K562 (cell line): ENCODE measurements at regions not wholly inside any gene's neighbourhood (a gene's known extent, or its start where the extent isn't known, plus 50 kb on each side); places are given as distances from the start of the nearest gene placed in this dataset.

Experiments used
- ATAC-seq: fragments of 200-7000 bp; cut with Tn5 transposase; 3 replicates; pipeline ENCODE4 v1.9.1; 2020; ENCODE audit warnings: moderate library complexity
- BruUV-seq: library from RNA; stranded (reverse); fragments of 400-500 nt; replicated peaks from 2 replicates; lab custom pipeline; 2021; lab: Mats Ljungman, UMichigan
- CTCF ChIA-PET: fragments of 300-600 bp; formaldehyde crosslinking; extraction: SDS; loops from one replicate; lab custom pipeline; 2021; ENCODE audit warnings: low intra/inter-chr PET ratio; lab: Yijun Ruan, JAX
- POLR2A ChIA-PET: fragments of 300-600, 350-650 bp; sonication (Branson Sonifier 250); formaldehyde crosslinking; extraction: SDS; loops from one replicate; lab custom pipeline; 2021; ENCODE audit warnings: antibody characterized with exemption, inconsistent platforms; lab: Yijun Ruan, JAX
- DNase-seq, 4 experiments: peaks; one replicate each; pipeline versions ENCODE4 v3.0.0 to v3.0.0-alpha.2; 2011 to 2018; ENCODE audit warnings: low spot score in 3 of 4, mixed read lengths in 3 of 4; ENCODE audit errors: extremely low read depth in 1 of 4
- FAIRE-seq: peaks from 2 replicates; lab custom pipeline; 2011; peaks lifted over from hg19 to GRCh38; lab: Jason Lieb, UNC
- H2AFZ ChIP-seq: 2 replicates; pipeline ENCODE4 v1.6.0; 2011; ENCODE audit warnings: low read depth, low read length, control low read depth, inconsistent platforms
- H3K27ac ChIP-seq: fragments of 200-600 bp; 3 replicates; pipeline ENCODE4 v1.8.0; 2011; ENCODE audit warnings: low read depth, mild to moderate bottlenecking, control low read depth, inconsistent platforms, low read length, moderate library complexity, mixed read lengths; ENCODE audit errors: extremely low read depth
- H3K27me3 ChIP-seq, 2 experiments: fragments of 300-600 bp in 1 of 2; 2 replicates in 1 of 2; 3 replicates in 1 of 2; pipeline versions ENCODE4 v1.6.0 to v1.8.0; 2011; ENCODE audit warnings: inconsistent platforms in 2 of 2, low read length in 2 of 2, mild to moderate bottlenecking in 1 of 2, mixed read lengths in 1 of 2, moderate library complexity in 1 of 2; ENCODE audit not compliant: control insufficient read depth in 2 of 2, insufficient read depth in 2 of 2
- H3K36me3 ChIP-seq: fragments of 300-600 bp; 3 replicates; pipeline ENCODE4 v1.8.0; 2011; ENCODE audit warnings: mild to moderate bottlenecking, low read length, inconsistent platforms; ENCODE audit not compliant: control insufficient read depth, insufficient read depth
- H3K4me1 ChIP-seq, 2 experiments: fragments of 200-600 bp in 1 of 2; replicated peaks in 1 of 2; 2 replicates in 1 of 2; 3 replicates in 1 of 2; pipeline versions ENCODE4 v1.5.1 to v1.8.0; 2011; ENCODE audit warnings: inconsistent platforms in 2 of 2, low read length in 2 of 2, mild to moderate bottlenecking in 1 of 2, mixed read lengths in 1 of 2, moderate library complexity in 1 of 2; ENCODE audit not compliant: control insufficient read depth in 2 of 2, insufficient read depth in 2 of 2
- H3K4me2 ChIP-seq: 2 replicates; pipeline ENCODE4 v1.6.1; 2011; ENCODE audit warnings: low read length, control low read depth, inconsistent platforms, mixed read lengths; ENCODE audit not compliant: insufficient read depth
- H3K4me3 ChIP-seq: fragments of 200-600 bp; sonication (generic), shearing (Covaris generic); 2 replicates; pipeline ENCODE4 v1.5.1; 2016; ENCODE audit warnings: control low read depth, inconsistent platforms
- H3K79me2 ChIP-seq: fragments of 200-600 bp; 3 replicates; pipeline ENCODE4 v1.8.0; 2011; ENCODE audit warnings: low read length, inconsistent platforms; ENCODE audit not compliant: control insufficient read depth, insufficient read depth
- H3K9ac ChIP-seq, 2 experiments: 2 replicates each; pipeline versions ENCODE4 v1.6.0 to v1.6.1; 2011; ENCODE audit warnings: low read depth in 2 of 2, low read length in 2 of 2, control low read depth in 1 of 2, inconsistent platforms in 1 of 2, mild to moderate bottlenecking in 1 of 2, mixed read lengths in 1 of 2; ENCODE audit not compliant: insufficient read depth in 1 of 2
- H3K9me1 ChIP-seq: one replicate; pipeline ENCODE4 v1.6.0; 2011; ENCODE audit warnings: inconsistent platforms, mild to moderate bottlenecking, low read length, moderate library complexity; ENCODE audit not compliant: control insufficient read depth, insufficient read depth
- H3K9me3 ChIP-seq: replicated peaks from 2 replicates; pipeline ENCODE4 v1.5.1; 2011; ENCODE audit warnings: low read depth, low read length, inconsistent platforms; ENCODE audit not compliant: control insufficient read depth, insufficient read depth
- H4K20me1 ChIP-seq: replicated peaks from 2 replicates; pipeline ENCODE4 v1.6.1; 2011; ENCODE audit warnings: low read length, inconsistent platforms, mixed read lengths; ENCODE audit not compliant: control insufficient read depth, insufficient read depth
- CBX2 ChIP-seq: fragments of 200-600 bp; sonication (generic); IDR thresholded peaks from one replicate; pipeline ENCODE4 v1.6.1; 2012; ENCODE audit warnings: mild to moderate bottlenecking, low read length, inconsistent platforms; ENCODE audit not compliant: insufficient read depth, poor library complexity, severe bottlenecking
- HMG20A ChIP-seq: fragments of 450-650 bp; formaldehyde crosslinking; conservative IDR thresholded peaks from 2 replicates; pipeline ENCODE4 v1.4.0; 2020; ENCODE audit warnings: mild to moderate bottlenecking, mixed read lengths
- HOXB6 ChIP-seq: fragments of 250-450 bp; sonication (Bioruptor Pico); IDR thresholded peaks from 2 replicates; pipeline ENCODE4 v1.5.1; 2022; ENCODE audit warnings: mild to moderate bottlenecking, borderline replicate concordance
- HSF4 ChIP-seq: fragments of 250-450 bp; sonication (Bioruptor Pico); IDR thresholded peaks from 2 replicates; pipeline ENCODE4 v2.1.2; 2022; ENCODE audit warnings: mild to moderate bottlenecking, moderate library complexity, borderline replicate concordance
- RBBP5 ChIP-seq: fragments of 200-600 bp; sonication (generic); IDR thresholded peaks from 2 replicates; pipeline ENCODE4 v1.6.1; 2012; ENCODE audit warnings: borderline replicate concordance, mild to moderate bottlenecking, low read length, control low read depth, inconsistent platforms; ENCODE audit not compliant: insufficient read depth, poor library complexity, severe bottlenecking
- SNRNP70 ChIP-seq: fragments of 200-400 bp; formaldehyde crosslinking; optimal IDR thresholded peaks from 2 replicates; pipeline ENCODE3; 2017; ENCODE audit warnings: low read depth, low read length
- ZBED1 ChIP-seq: IDR thresholded peaks from 2 replicates; pipeline ENCODE4 v1.6.1; 2014
- ZFX ChIP-seq: sonication (generic); formaldehyde crosslinking; IDR thresholded peaks from 2 replicates; pipeline ENCODE4 v1.8.0; 2022; ENCODE audit warnings: mild to moderate bottlenecking, missing genetic modification reagents, moderate library complexity
- WGBS: fragments of 100-300 bp; shearing (Covaris generic); methylation state at CpG from one replicate; pipeline ENCODE4 v1.1.6; 2016; ENCODE audit warnings: low coverage, mixed read lengths; ENCODE audit not compliant: insufficient coverage; ENCODE audit errors: missing lambda C conversion rate; 5-methylcytosine and 5-hydroxymethylcytosine counted together
- in situ Hi-C: fragments of 300-500 bp; cut with MboI; formaldehyde crosslinking; loops from 4 replicates; pipeline ENCODE4 v1.15.0; 2018; ENCODE audit warnings: inconsistent platforms, mixed read lengths
- intact Hi-C: fragments of 100-400 bp; cut with micrococcal nuclease; formaldehyde crosslinking; loops from 2 replicates; pipeline ENCODE4 v1.14.2; 2022
- TF ChIP-seq, protein P1 (sequence below), 2 experiments: fragments of 450-650 bp; IDR thresholded peaks; 2 replicates each; pipeline ENCODE4 v1.6.1; 2018; ENCODE audit warnings: mild to moderate bottlenecking in 2 of 2, low read depth in 1 of 2; ENCODE audit not compliant: partially characterized antibody in 2 of 2

DNA sequence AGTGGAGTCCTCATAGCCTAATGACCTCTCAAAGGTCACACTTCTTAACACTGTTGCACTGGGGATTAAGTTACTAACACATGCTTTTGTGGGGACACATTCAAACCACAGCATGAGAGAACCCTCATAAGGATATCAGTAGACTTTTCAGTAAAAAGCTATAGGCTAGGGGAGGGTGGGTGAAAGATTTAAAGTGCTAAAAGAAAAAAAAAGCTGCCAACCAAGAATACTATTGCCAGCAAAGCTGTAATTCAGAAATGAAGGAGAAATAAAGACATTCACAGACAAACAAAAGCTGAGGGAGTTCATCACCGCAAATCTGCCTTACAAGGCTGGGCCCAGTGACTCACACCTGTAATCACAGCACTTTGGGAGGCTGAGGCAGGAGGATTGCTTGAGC is 50.4 kb upstream of the PRSS50 start:
- no TSS peak for BruUV-seq
- Histone ChIP-seq H3K36me3 (no peaks in the 10 kb centered on the region), H4K20me1 (no peaks in the 10 kb centered on the region), H3K27me3 (no peaks in the 10 kb centered on the region), H2AFZ (no peak overlapping the region)
- FAIRE-seq (no peak), DNase-seq (no peak), ATAC-seq (no peak)
- in situ Hi-C loops (no loop called here), intact Hi-C loops (no loop called here)
- TF ChIP-seq HSF4 (CRISPR knock-in tag) (no peak), ZFX (CRISPR knock-in tag) (no peak), RBBP5 (no peak), HMG20A (no peak), SNRNP70 (no peak), ZBED1 (no peak), CBX2 (no peak), HOXB6 (CRISPR knock-in tag) (no peak)
- TF ChIP-seq, protein P1, sequence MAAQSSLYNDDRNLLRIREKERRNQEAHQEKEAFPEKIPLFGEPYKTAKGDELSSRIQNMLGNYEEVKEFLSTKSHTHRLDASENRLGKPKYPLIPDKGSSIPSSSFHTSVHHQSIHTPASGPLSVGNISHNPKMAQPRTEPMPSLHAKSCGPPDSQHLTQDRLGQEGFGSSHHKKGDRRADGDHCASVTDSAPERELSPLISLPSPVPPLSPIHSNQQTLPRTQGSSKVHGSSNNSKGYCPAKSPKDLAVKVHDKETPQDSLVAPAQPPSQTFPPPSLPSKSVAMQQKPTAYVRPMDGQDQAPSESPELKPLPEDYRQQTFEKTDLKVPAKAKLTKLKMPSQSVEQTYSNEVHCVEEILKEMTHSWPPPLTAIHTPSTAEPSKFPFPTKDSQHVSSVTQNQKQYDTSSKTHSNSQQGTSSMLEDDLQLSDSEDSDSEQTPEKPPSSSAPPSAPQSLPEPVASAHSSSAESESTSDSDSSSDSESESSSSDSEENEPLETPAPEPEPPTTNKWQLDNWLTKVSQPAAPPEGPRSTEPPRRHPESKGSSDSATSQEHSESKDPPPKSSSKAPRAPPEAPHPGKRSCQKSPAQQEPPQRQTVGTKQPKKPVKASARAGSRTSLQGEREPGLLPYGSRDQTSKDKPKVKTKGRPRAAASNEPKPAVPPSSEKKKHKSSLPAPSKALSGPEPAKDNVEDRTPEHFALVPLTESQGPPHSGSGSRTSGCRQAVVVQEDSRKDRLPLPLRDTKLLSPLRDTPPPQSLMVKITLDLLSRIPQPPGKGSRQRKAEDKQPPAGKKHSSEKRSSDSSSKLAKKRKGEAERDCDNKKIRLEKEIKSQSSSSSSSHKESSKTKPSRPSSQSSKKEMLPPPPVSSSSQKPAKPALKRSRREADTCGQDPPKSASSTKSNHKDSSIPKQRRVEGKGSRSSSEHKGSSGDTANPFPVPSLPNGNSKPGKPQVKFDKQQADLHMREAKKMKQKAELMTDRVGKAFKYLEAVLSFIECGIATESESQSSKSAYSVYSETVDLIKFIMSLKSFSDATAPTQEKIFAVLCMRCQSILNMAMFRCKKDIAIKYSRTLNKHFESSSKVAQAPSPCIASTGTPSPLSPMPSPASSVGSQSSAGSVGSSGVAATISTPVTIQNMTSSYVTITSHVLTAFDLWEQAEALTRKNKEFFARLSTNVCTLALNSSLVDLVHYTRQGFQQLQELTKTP (IDR thresholded peaks at IDR 0.05; ENCODE audit: low read depth in 1 of 2, partially characterized antibody in 2 of 2) = no peak
- TF ChIP-seq, all 486 proteins: peak for 0
- Histone ChIP-seq H3K4me1 (no peaks in the 10 kb centered on the region), H3K9ac (no peak overlapping the region), H3K79me2 (no peaks in the 10 kb centered on the region), H3K4me3 (no peak overlapping the region), H3K9me1 (no peaks in the 10 kb centered on the region), H3K9me3 (0 out of 2 replicates have a peak, but pooled peaks cover 2% of the 10 kb centered on the region), H3K27ac (no peak overlapping the region), H3K4me2 (no peak overlapping the region)
- ChIA-PET CTCF (no interaction called here), POLR2A (no interaction called here)
- WGBS = 0% methylated on average over 1 of the region's 1 CpG
